D341Med (cell line): ENCODE measurements at regions not wholly inside any gene's neighbourhood (a gene's known extent, or its start where the extent isn't known, plus 50 kb on each side); places are given as distances from the start of the nearest gene placed in this dataset.

Source experiments
- DNase-seq: peaks from one replicate; pipeline ENCODE4 v3.0.0; 2012; ENCODE audit warnings: low spot score

DNA sequence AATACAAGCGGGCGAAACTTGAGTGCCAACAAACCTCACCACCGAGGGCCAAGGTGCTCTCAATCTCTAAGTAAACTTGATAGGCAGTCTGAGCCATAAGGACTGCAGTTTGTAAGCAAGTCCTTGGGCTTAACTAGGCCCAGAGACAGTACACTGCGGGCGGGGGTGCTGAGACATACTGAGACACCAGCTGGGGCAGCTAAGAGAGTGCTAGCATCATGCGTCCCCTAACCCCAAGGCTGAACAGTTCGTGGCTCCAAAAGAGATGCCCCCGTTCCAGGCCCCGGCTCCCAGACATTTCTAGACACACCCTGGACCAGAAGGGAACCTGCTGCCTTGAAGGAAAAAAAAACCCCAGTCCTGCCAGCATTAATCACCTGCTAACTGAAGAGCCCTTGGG is 126.8 kb upstream of the PRDX4 start:
- no peak for DNase-seq

DNA sequence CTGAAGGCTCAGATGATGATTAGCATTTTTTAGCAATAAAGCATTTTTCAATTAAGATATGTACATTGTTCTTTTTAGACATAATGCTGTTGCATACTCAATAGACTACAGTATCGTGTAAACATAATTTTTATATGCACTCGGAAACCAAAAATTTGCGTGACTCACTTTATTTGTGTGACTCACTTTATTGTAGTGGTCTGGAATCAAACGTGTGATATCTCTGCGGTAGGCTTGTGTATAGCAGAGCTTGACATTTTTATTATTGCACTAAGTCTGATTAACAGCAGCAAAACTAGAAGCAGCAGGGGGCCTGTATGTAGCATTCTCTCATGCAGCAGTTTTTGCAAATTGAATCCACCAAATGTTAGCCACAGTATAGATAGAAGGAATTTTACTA is 119.1 kb upstream of the PRDX4 start:
- DNase-seq = no peak

DNA sequence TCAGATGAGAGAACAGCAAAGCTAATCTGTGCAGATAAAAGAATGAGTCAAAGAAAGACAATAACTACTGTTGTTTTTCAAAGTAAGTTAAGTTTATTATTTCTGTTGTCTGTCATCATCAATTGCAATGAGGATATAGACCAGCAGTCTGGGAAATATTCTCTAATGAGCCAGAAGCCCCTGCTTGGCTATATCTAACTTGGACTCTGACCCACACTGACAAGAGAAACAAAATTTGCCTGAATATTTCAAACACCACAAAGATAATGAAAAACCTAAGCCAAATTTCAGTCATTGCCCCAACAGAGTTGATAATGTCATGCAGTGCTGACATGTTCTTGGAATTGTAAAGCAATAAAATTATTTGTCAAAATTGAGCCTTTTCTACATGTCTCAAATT is 115.0 kb upstream of the PRDX4 start:
- DNase-seq = no peak

DNA sequence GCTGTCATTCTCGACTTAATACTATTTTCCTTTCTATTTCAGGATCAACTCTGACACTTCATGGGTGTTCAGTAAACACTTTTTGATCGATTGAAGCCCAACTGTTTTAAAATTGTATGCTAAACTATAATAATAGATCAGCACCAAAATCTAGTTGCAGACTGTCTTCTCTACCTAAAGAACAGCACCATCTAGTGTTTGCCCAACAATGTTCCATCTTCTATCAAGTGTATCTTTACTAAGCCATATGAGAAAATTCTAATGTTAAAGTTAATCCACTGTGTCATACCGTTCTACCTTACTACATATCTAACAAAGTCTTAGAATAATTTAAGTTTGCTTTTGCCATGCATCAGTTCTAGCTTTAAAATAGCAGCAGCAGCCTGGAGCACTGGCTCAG is 113.0 kb upstream of the PRDX4 start:
- peak; percentile 21 for DNase-seq

DNA sequence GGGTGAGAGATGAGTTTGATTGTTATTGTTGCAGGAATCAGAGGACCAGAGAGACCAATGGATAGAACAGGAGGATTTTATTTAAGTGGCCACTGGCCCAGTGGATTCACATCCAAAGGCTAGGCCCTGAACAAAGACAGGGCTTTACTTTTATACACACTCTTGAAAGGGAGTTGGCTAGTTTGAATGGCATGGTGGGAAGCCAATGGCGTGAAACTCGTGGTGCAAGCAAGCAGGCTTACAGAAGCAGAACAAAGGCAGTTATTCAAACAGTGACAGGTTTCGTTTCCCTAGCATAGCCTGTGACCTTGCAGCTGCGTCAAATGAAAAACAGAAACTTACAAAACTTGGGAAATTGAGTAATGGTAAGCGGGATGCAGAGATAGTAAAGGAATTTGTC is 110.2 kb upstream of the PRDX4 start:
- DNase-seq = no peak

DNA sequence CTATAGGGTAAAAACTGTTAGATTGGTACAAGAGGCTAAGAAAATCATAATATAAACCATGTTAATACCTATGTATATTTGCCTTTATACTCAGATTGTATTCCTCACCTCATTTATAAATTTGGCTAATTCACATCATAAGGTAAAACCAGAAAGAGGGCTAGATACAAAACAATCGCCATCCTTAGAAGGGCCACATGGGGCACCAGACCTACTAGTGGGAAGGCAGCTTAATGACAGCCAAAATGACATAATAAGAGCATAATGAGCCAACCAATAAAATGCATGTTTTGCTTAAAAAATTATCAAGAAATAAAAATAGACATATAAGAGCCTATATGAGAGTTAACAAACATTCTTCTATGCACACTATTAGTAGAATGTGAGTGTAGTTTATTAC is 107.3 kb upstream of the PRDX4 start:
- DNase-seq = no peak

DNA sequence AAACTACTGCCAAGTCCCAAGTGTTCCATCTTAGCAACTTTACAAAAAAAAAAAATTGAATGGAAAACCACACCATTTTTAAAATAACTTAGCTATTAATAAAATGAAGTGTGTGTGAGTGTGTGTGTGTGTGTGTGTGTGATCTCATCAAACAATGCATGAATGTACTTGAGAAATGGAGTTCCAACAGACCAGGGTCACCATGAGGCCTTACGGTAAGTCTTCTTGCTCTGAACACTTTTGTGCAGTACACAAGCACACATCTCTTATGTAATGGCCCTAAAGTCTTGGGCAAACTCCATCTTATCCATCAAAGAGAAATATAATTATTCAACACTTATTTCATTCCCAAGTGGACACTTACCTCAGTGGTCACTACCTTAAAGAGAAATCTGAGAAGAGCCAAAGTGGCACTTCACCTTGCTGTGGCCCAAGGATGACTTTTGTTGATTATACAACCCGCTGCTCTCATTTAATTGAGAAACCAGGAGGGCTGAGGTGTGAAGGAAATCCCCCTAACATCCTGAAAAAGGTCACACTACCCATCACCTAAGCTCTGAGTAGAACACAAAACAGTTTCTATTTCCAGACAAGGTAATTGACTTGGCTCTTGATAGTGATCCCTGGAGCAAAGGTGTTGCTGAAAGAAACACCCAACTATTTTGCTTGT is 96.5 kb upstream of the PRDX4 start:
- no peak for DNase-seq

DNA sequence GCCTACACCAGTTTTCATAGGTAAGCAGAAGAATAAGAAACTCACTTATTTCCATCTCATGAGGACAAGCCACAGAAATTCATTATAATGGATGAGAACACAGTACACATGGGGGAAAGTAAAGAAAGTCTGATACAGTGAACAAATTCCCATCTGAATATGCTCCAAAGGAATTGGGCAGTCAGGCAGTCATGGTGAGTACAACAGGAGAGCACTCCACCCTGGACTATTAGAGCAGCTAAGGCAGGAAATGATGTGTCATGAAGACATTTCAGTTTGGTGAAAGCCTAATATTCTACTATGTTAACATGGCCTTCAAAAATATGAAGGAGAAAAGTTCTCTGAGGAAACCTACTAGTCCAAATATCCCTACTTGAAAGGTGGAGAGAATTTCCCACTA is 92.0 kb upstream of the PRDX4 start:
- no peak for DNase-seq

DNA sequence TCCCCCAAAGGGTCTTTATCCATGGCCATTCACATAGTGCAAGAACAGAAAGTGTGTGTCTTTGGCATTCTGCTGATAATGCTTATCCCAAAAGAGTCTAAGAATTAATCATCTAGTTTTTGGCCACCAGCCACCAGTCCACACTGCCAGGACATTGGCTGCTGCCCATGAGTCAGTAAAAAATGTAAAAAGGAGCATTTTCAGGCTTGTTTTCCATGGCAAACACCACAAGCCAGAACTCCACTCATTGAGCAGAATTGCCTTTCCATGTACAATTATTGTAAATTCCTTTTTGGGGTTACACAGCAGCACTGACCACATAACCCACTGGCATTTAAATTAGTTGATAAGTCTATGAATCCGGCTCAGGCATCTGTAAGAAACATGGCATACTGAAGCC is 89.2 kb upstream of the PRDX4 start:
- no peak for DNase-seq

DNA sequence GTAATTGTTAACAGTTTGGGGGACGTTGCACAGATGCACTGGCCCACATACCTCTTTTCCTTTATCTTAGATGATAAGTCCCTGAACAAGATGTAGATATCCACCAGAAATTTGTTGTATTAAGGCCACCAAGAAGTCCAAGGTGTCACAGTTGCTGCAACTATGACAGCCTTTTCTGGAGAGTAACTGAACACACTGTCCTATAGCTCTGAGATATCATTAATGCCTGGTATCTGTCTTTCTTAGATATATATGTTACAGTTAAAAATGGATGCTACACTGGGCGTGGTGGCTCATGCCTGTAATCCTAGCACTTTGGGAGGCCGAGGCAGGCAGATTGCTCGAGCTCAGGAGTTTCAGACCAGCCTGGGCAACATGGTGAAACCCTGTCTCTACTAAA is 77.8 kb upstream of the PRDX4 start:
- DNase-seq = no peak

DNA sequence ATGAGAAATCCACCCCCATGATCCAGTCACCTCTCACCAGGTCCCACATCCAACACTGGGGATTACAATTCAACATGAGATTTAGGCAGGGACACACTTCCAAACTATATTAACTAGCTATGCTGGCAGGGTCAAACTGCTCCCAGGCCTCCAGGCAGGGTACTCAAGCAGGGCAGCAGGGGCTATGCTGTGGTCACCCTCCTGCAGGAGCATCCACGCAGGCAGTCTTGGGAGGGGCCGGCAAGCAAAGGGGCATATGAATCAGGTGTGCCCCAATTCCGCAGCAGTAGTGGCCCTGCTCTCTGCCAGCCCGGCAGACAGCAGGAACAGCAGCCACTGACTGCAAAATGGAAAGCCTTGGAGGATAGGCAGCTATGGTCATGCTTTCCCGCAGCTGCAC is 74.6 kb upstream of the PRDX4 start:
- no peak for DNase-seq

DNA sequence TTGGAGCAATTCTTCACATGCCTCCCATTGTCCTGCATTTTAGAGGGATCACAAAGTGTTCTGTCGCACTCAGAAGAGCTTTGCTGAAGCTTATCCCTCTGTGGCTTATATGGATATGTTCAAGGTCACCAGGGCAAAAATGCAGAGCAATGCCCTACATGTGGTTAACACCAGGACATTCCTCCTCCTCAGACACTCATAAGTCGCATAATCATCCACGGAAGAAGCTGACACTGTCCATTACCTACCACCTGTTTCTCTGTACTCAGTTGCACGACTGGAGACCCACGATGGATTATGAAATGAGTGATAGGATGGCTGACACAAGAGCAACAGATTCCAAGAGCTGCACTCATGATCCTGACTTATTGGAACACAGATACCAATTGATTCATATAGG is 68.7 kb upstream of the PRDX4 start:
- DNase-seq = no peak

DNA sequence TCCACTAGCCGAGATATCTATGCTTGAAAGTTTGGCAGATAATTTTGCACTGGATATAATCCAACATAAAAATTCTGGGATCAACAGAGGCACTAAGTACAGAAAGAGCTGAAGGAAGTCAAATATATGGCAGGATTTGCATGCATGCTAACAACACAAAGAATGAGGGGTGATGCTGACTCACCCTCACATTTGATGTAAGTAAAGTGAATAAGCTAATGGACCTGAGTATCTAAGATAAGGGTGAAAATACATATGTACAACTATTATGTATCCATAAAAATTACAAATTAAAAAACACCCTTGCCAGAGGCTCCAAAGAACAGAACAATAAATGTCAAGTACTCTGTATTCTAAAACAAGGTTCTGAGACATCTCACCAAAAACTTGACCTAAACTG is 63.8 kb upstream of the PRDX4 start:
- no peak for DNase-seq

DNA sequence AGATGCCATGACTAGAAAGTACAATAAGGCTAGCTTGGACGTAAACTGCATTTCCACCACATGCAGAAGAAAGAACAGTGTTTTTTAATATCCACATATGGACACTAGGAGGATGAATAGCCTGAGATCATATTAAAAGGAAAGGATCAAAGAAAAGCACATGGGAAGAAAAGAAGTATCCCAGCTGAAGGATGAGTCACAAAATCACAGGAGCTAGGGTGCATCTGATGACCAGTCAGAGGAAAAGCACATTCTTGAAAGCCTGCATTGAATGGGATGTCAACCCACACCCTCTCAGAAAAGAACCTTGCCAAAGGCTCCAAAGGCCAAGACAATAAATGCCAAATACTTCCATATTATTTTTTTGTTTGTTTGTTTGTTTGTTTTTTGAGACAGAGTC is 56.8 kb upstream of the PRDX4 start:
- no peak for DNase-seq

DNA sequence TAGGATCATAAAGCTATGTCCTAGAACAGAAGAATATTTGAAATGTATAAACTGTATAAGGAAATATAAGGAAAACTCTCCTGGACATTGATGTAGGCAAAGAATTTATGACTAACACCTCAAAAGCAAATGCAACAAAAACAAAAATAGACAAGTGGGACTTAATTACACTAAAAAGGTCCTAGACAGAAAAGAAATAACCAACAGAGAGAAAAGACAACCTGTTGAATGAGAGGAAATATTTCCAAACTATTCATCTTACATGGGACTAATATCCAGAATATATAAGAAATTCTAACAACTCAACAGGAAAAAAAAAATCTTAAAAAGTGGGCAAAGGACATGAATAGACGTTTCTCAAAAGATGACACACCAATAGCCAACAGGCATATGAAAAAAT is 54.4 kb upstream of the PRDX4 start:
- DNase-seq = no peak

DNA sequence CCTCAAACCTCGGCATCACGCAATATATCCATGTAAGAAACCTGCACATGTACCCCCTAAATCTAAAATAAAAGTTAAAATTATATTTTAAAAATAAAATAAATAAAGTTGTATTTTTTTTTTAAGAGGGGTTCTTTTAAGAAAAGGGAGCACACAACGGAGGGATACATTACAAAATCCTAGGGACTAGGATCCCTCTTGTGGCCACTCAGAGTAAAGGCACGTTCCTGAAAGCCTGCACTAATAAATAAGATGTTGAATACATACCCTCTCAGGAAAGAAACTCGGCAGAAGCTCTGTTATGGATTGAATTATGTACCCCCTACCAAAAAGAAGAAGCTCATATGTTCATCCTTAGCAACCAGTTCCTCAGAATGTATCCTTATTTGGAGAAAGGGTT is 50.9 kb upstream of the PRDX4 start:
- peak; percentile 41 for DNase-seq
